A549 (cell line): ENCODE measurements at regions not wholly inside any gene's neighbourhood (a gene's known extent, or its start where the extent isn't known, plus 50 kb on each side); places are given as distances from the start of the nearest gene placed in this dataset.

Experiments
- ATAC-seq, 2 experiments: fragments of 200-7000 bp in 1 of 2; fragments of >200 bp in 1 of 2; cut with Nextera tagmentation in 1 of 2; cut with Tn5 transposase in 1 of 2; 3 replicates each; pipeline versions ENCODE4 v1.8.0 to v1.9.1; 2018 to 2020; ENCODE audit warnings: mild to moderate bottlenecking in 1 of 2, moderate library complexity in 1 of 2
- CTCF ChIA-PET: fragments of 300-600 bp; sonication (Branson Sonifier 250); formaldehyde crosslinking; extraction: SDS; loops from one replicate; lab custom pipeline; 2021; ENCODE audit warnings: antibody characterized with exemption, inconsistent platforms; lab: Yijun Ruan, JAX
- POLR2A ChIA-PET: fragments of 350-600 bp; formaldehyde crosslinking; extraction: SDS; loops from one replicate; lab custom pipeline; 2021; ENCODE audit warnings: antibody characterized with exemption, inconsistent platforms; lab: Yijun Ruan, JAX
- DNase-seq, 2 experiments: peaks; one replicate each; pipeline versions ENCODE4 v3.0.0 to v3.0.0-alpha.2; 2011 to 2016; ENCODE audit warnings: low read depth in 1 of 2, low spot score in 1 of 2
- FAIRE-seq: peaks from 2 replicates; lab custom pipeline; 2011; peaks lifted over from hg19 to GRCh38; lab: Jason Lieb, UNC
- H3K27ac ChIP-seq, 2 experiments: fragments of >200 bp; sonication (Bioruptor Twin); formaldehyde crosslinking; 3 replicates each; pipeline ENCODE4 v1.5.1; 2016 to 2017
- H3K4me1 ChIP-seq: fragments of >200 bp; sonication (Bioruptor Twin); formaldehyde crosslinking; 3 replicates; pipeline ENCODE4 v1.6.1; 2016
- H3K4me2 ChIP-seq: fragments of >200 bp; sonication (Bioruptor Twin); formaldehyde crosslinking; 3 replicates; pipeline ENCODE4 v1.6.1; 2016
- H3K4me3 ChIP-seq: fragments of >200 bp; sonication (Bioruptor Twin); formaldehyde crosslinking; 3 replicates; pipeline ENCODE4 v1.5.1; 2016
- H3K9me3 ChIP-seq: fragments of >200 bp; sonication (Bioruptor Twin); formaldehyde crosslinking; 3 replicates; pipeline ENCODE4 v1.6.1; 2016
- BCL3 ChIP-seq: fragments of >200 bp; sonication (Bioruptor Twin); formaldehyde crosslinking; IDR thresholded peaks from 3 replicates; pipeline ENCODE4 v1.6.1; 2016
- BHLHE40 ChIP-seq: IDR thresholded peaks from 2 replicates; pipeline ENCODE4 v1.6.1; 2012; ENCODE audit warnings: low read depth, low read length, inconsistent platforms
- CEBPB ChIP-seq, 2 experiments: fragments of >200 bp in 1 of 2; sonication (Bioruptor Twin) in 1 of 2; formaldehyde crosslinking in 1 of 2; IDR thresholded peaks; 2 replicates each; pipeline ENCODE4 v1.6.1; 2012 to 2016
- CHD2 ChIP-seq: fragments of 150-350 bp; IDR thresholded peaks from 2 replicates; pipeline ENCODE4 v1.6.1; 2014; ENCODE audit warnings: low read length; ENCODE audit not compliant: partially characterized antibody
- EHF ChIP-seq: fragments of 250-450 bp; sonication (Bioruptor Pico); IDR thresholded peaks from 2 replicates; pipeline ENCODE4 v1.5.0; 2020; ENCODE audit warnings: mild to moderate bottlenecking
- ELK1 ChIP-seq: fragments of 150-350 bp; IDR thresholded peaks from 2 replicates; pipeline ENCODE4 v1.6.1; 2014; ENCODE audit warnings: low read depth, mild to moderate bottlenecking, low read length
- EP300 ChIP-seq, 2 experiments: fragments of >200 bp; sonication (Bioruptor Twin); formaldehyde crosslinking; IDR thresholded peaks; 2 replicates in 1 of 2; 3 replicates in 1 of 2; pipeline ENCODE4 v1.6.1; 2016 to 2017
- FOSB ChIP-seq: fragments of 250-450 bp; sonication (Bioruptor Pico); IDR thresholded peaks from 2 replicates; pipeline ENCODE4 v1.5.0; 2020; ENCODE audit warnings: mild to moderate bottlenecking, moderate library complexity
- FOSL2 ChIP-seq, 2 experiments: fragments of 450-650 bp in 1 of 2; fragments of >200 bp in 1 of 2; sonication (Bioruptor Twin) in 1 of 2; formaldehyde crosslinking; IDR thresholded peaks; 2 replicates each; pipeline versions ENCODE4 v1.5.0 to v1.6.1; 2016 to 2020; ENCODE audit warnings: mild to moderate bottlenecking in 1 of 2, moderate library complexity in 1 of 2
- HES2 ChIP-seq: fragments of >200 bp; sonication (Bioruptor Twin); formaldehyde crosslinking; IDR thresholded peaks from 2 replicates; pipeline ENCODE4 v1.6.1; 2016
- KDM1A ChIP-seq: fragments of 200-600 bp; sonication (generic); IDR thresholded peaks from 2 replicates; pipeline ENCODE4 v1.6.1; 2016; ENCODE audit warnings: low read depth, mild to moderate bottlenecking
- MAZ ChIP-seq: fragments of 150-350 bp; IDR thresholded peaks from 2 replicates; pipeline ENCODE4 v1.6.1; 2014; ENCODE audit warnings: antibody characterized with exemption, low read depth, low read length, borderline replicate concordance
- PBX3 ChIP-seq: IDR thresholded peaks from 2 replicates; pipeline ENCODE4 v1.6.1; 2012
- POLR2A ChIP-seq: IDR thresholded peaks from 2 replicates; pipeline ENCODE4 v1.6.1; 2012; ENCODE audit warnings: mild to moderate bottlenecking, low read length
- POLR2AphosphoS2 ChIP-seq: conservative IDR thresholded peaks from 2 replicates; pipeline ENCODE4 v1.6.1; 2012; ENCODE audit warnings: low read length, improper control_type of control experiment, inconsistent platforms
- RFX5 ChIP-seq: fragments of 450-650 bp; IDR thresholded peaks from 2 replicates; pipeline ENCODE4 v1.7.1; 2014; ENCODE audit warnings: antibody characterized with exemption, mild to moderate bottlenecking, moderate library complexity
- RNF2 ChIP-seq: fragments of 200-600 bp; sonication (generic); IDR thresholded peaks from 2 replicates; pipeline ENCODE4 v1.6.1; 2016; ENCODE audit warnings: low read depth, mild to moderate bottlenecking, antibody characterized with exemption, moderate library complexity, borderline replicate concordance
- SMC3 ChIP-seq: fragments of >200 bp; sonication (Bioruptor Twin); formaldehyde crosslinking; IDR thresholded peaks from 3 replicates; pipeline ENCODE4 v1.6.1; 2018; ENCODE audit warnings: inconsistent platforms
- SREBF2 ChIP-seq: fragments of 450-650 bp; IDR thresholded peaks from 2 replicates; pipeline ENCODE4 v1.6.1; 2014; ENCODE audit warnings: mild to moderate bottlenecking, moderate library complexity
- TFCP2L1 ChIP-seq: fragments of 250-450 bp; sonication (Bioruptor Pico); IDR thresholded peaks from 2 replicates; pipeline ENCODE4 v1.5.0; 2021; ENCODE audit warnings: mild to moderate bottlenecking
- TP53 ChIP-seq: fragments of 250-450 bp; sonication (Bioruptor Pico); IDR thresholded peaks from 2 replicates; pipeline ENCODE4 v1.5.0; 2021; ENCODE audit warnings: mild to moderate bottlenecking, moderate library complexity
- USF2 ChIP-seq: fragments of 450-650 bp; IDR thresholded peaks from 2 replicates; pipeline ENCODE4 v1.6.1; 2014; ENCODE audit warnings: antibody characterized with exemption
- ZC3H11A ChIP-seq: fragments of 450-650 bp; IDR thresholded peaks from 2 replicates; pipeline ENCODE4 v1.6.1; 2014; ENCODE audit warnings: antibody characterized with exemption, mild to moderate bottlenecking
- ZFP36 ChIP-seq: fragments of 450-650 bp; IDR thresholded peaks from 2 replicates; pipeline ENCODE4 v1.6.1; 2014; ENCODE audit warnings: borderline replicate concordance; ENCODE audit not compliant: partially characterized antibody
- ZSCAN20 ChIP-seq: fragments of 250-450 bp; sonication (Bioruptor Pico); IDR thresholded peaks from 2 replicates; pipeline ENCODE4 v1.8.0; 2022; ENCODE audit warnings: mild to moderate bottlenecking, moderate library complexity
- WGBS: methylation state at CpG from one replicate; pipeline ENCODE4 v1.1.6; 2017; ENCODE audit errors: missing lambda C conversion rate; 5-methylcytosine and 5-hydroxymethylcytosine counted together
- TF ChIP-seq, protein P1 (sequence below): IDR thresholded peaks from 2 replicates; pipeline ENCODE4 v1.6.1; 2012
- TF ChIP-seq, protein P2 (sequence below): fragments of 250-450 bp; sonication (Bioruptor Pico); IDR thresholded peaks from 2 replicates; pipeline ENCODE4 v1.5.0; 2021; ENCODE audit warnings: mild to moderate bottlenecking, moderate library complexity, borderline replicate concordance

GRCh38 chrY:8381425-8381824 lies 955.8 kb upstream of the TSPY4 start:
- WGBS: 0% methylated on average over 4 of the region's 4 CpGs
- POLR2A ChIA-PET: no interaction called here
- Histone ChIP-seq H3K4me2 (no peak overlapping the region), H3K27ac (no peak overlapping the region), H3K4me1 (no peaks in the 10 kb centered on the region), H3K9me3 (no peaks in the 10 kb centered on the region), H3K4me3 (no peak overlapping the region)
- no peak for TF ChIP-seq SMC3
- no peak for TF ChIP-seq FOSL2 (IDR thresholded peaks at IDR 0.05)
- no peak for TF ChIP-seq FOSL2 (CRISPR knock-in tag; IDR thresholded peaks at IDR 0.05)
- no peak for TF ChIP-seq ELK1
- TF ChIP-seq ZC3H11A: no peak
- TF ChIP-seq, protein P1, sequence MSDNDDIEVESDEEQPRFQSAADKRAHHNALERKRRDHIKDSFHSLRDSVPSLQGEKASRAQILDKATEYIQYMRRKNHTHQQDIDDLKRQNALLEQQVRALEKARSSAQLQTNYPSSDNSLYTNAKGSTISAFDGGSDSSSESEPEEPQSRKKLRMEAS: no peak
- no peak for TF ChIP-seq POLR2AphosphoS2
- no peak for TF ChIP-seq CEBPB (IDR thresholded peaks at IDR 0.05)
- TF ChIP-seq TFCP2L1: no peak
- TF ChIP-seq EP300 (IDR thresholded peaks at IDR 0.05): no peak
- TF ChIP-seq CHD2: no peak
- no peak for TF ChIP-seq RFX5
- TF ChIP-seq SREBF2: no peak
- no peak for FAIRE-seq
- CTCF ChIA-PET: no interaction called here
- ATAC-seq: no peak
- no peak for DNase-seq

DNA sequence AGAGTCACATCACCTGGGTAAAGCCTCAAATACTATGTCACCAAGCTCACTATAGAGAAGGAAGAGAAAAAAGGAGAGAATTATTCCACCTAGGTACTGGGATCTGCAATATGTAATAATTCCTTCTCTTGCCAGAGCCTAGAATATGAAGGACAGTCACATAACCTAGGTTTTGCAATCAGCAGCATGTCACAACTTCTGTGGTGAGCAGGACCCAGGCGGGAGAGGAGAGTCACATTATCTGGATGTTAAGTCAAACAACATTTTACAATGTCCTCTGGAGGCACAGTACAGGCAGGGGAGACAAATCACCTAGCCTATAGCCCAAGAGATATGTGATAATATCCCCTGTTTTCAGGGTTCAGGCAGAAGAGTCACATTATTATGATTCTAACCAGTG lies 951.2 kb upstream of the TSPY4 start:
- no CpG with 5 or more reads among the region's 1 CpG for WGBS
- FAIRE-seq (no peak), DNase-seq (no peak), ATAC-seq (no peak)
- no peaks in the 10 kb centered on the region for H3K9me3 ChIP-seq
- H3K4me1 ChIP-seq: no peaks in the 10 kb centered on the region
- no peak overlapping the region for H3K27ac ChIP-seq
- TF ChIP-seq PBX3 (no peak), SREBF2 (no peak), HES2 (no peak), KDM1A (no peak), EHF (no peak), ELK1 (no peak), USF2 (no peak), BHLHE40 (no peak), FOSB (no peak)
- CTCF ChIA-PET: no interaction called here
- POLR2A ChIA-PET: no interaction called here
- H3K4me3 ChIP-seq: no peak overlapping the region
- no peak overlapping the region for H3K4me2 ChIP-seq

DNA sequence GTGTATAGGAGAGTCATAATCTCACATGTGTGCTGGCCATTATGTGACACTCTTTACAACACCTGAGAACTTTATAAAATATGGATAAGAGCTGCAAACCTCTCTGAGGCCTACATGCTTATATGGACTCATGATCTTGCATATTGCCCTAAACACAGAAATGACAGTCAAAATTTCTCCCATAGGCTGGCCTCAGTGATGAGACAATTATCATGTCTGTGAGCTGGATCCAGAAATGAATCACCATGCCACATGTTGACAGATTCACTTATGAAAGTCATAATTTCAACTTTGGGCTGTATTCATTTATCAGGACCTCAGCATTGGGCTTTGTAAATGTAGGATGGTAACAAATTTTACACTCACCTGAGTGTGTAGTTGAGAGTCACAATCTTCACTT lies 948.8 kb upstream of the TSPY4 start:
- Histone ChIP-seq H3K9me3 (no peaks in the 10 kb centered on the region), H3K4me2 (no peak overlapping the region), H3K4me3 (no peak overlapping the region), H3K4me1 (no peaks in the 10 kb centered on the region), H3K27ac (no peak overlapping the region)
- CTCF ChIA-PET: no interaction called here
- no peak for ATAC-seq
- POLR2A ChIA-PET: no interaction called here
- FAIRE-seq: no peak
- no peak for DNase-seq
- TF ChIP-seq, protein P2, sequence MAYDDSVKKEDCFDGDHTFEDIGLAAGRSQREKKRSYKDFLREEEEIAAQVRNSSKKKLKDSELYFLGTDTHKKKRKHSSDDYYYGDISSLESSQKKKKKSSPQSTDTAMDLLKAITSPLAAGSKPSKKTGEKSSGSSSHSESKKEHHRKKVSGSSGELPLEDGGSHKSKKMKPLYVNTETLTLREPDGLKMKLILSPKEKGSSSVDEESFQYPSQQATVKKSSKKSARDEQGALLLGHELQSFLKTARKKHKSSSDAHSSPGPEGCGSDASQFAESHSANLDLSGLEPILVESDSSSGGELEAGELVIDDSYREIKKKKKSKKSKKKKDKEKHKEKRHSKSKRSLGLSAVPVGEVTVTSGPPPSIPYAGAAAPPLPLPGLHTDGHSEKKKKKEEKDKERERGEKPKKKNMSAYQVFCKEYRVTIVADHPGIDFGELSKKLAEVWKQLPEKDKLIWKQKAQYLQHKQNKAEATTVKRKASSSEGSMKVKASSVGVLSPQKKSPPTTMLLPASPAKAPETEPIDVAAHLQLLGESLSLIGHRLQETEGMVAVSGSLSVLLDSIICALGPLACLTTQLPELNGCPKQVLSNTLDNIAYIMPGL (CRISPR knock-in tag): no peak
- TF ChIP-seq CHD2 (no peak), POLR2A (no peak), EHF (no peak), HES2 (no peak), ZSCAN20 (CRISPR knock-in tag) (no peak), BCL3 (no peak), TP53 (CRISPR knock-in tag) (no peak), USF2 (no peak), ZFP36 (no peak), MAZ (no peak), EP300 (IDR thresholded peaks at IDR 0.05) (no peak), RNF2 (no peak)
